Stomach (tissue), 4 donors: ENCODE measurements at regions not wholly inside any gene's neighbourhood (a gene's known extent, or its start where the extent isn't known, plus 50 kb on each side); places are given as distances from the start of the nearest gene placed in this dataset.

ENCODE experiments used
- POLR2A ChIP-seq, 4 donors: fragments of 450-650 bp; IDR thresholded peaks; one replicate each; pipeline ENCODE4 v1.6.1; 2016; ENCODE audit warnings: antibody characterized with exemption in 4 of 4, control low read depth in 2 of 4, mild to moderate bottlenecking in 1 of 4, moderate library complexity in 1 of 4
- POLR2AphosphoS5 ChIP-seq, 3 donors: sonication (generic); formaldehyde crosslinking; IDR thresholded peaks; one replicate each; pipeline ENCODE4 v1.6.1; 2016; ENCODE audit warnings: antibody characterized with exemption in 3 of 3
- TF ChIP-seq, protein P1 (sequence below), 7 experiments: fragments of 450-650 bp in 4 of 7; fragments of 200-600 bp in 3 of 7; sonication (generic) in 3 of 7; IDR thresholded peaks; one replicate each; pipeline ENCODE4 v1.5.1; 2016 to 2019; ENCODE audit warnings: antibody characterized with exemption in 7 of 7, control low read depth in 2 of 7, mild to moderate bottlenecking in 1 of 7

DNA sequence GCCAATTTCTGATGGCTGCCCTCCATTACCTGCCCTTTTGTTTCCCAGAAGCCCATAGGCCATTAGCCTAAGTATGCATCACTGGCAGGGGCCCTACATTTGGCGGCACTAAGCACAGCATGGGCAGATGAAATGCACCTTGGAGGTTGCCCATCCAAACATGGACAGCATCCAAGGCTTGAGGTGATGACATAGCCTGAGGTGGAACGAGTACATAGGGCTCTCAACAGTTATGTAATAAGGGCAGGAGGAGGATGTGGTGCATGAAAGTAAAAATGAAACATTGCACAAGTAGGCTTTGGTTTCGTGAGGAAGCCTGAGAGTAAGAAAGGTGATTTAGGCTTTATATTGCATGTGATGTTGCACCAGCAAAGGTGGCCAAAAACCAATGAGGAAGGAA lies 148.1 kb downstream of the FAM76B start:
- TF ChIP-seq POLR2A (IDR thresholded peaks at IDR 0.05) (no peak), POLR2AphosphoS5 (IDR thresholded peaks at IDR 0.05) (no peak)
- TF ChIP-seq, protein P1, sequence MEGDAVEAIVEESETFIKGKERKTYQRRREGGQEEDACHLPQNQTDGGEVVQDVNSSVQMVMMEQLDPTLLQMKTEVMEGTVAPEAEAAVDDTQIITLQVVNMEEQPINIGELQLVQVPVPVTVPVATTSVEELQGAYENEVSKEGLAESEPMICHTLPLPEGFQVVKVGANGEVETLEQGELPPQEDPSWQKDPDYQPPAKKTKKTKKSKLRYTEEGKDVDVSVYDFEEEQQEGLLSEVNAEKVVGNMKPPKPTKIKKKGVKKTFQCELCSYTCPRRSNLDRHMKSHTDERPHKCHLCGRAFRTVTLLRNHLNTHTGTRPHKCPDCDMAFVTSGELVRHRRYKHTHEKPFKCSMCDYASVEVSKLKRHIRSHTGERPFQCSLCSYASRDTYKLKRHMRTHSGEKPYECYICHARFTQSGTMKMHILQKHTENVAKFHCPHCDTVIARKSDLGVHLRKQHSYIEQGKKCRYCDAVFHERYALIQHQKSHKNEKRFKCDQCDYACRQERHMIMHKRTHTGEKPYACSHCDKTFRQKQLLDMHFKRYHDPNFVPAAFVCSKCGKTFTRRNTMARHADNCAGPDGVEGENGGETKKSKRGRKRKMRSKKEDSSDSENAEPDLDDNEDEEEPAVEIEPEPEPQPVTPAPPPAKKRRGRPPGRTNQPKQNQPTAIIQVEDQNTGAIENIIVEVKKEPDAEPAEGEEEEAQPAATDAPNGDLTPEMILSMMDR (IDR thresholded peaks at IDR 0.05) = no peak
